Stimulated activated naive B cell treated with anti-CD40 and anti-IgM and Interleukin-4, amounts not matched to agents 10 μg/mL and 1 μg/mL and 100 μg/mL, for 72 hours (primary cell): ENCODE measurements at regions not wholly inside any gene's neighbourhood (a gene's known extent, or its start where the extent isn't known, plus 50 kb on each side); places are given as distances from the start of the nearest gene placed in this dataset.

Experiments used
- ATAC-seq, 2 donors: fragments of 150-1000 bp; cut with Tn5 transposase; replicated peaks; 2 replicates each; pipeline ENCODE4 v1.10.0; 2021; ENCODE audit warnings: moderate library complexity in 1 of 2
- DNase-seq: peaks from one replicate; pipeline ENCODE4 v3.0.0; 2021
- H3K27ac Mint-ChIP-seq: one replicate; pipeline ENCODE4 v1.8.0; 2022; ENCODE audit warnings: mild to moderate bottlenecking, mixed read lengths
- H3K27me3 Mint-ChIP-seq, 2 donors: one replicate each; pipeline ENCODE4 v1.8.0; 2022; ENCODE audit warnings: mixed read lengths in 2 of 2
- H3K36me3 Mint-ChIP-seq, 2 donors: one replicate each; pipeline ENCODE4 v1.8.0; 2022; ENCODE audit warnings: mixed read lengths in 2 of 2, mild to moderate bottlenecking in 1 of 2
- H3K4me1 Mint-ChIP-seq, 2 donors: one replicate each; pipeline ENCODE4 v1.8.0; 2022; ENCODE audit warnings: mixed read lengths in 2 of 2, mild to moderate bottlenecking in 1 of 2
- H3K4me3 Mint-ChIP-seq, 2 donors: one replicate each; pipeline ENCODE4 v1.8.0; 2022; ENCODE audit warnings: mild to moderate bottlenecking in 2 of 2, mixed read lengths in 2 of 2, moderate library complexity in 1 of 2
- H3K9me3 Mint-ChIP-seq, 2 donors: one replicate each; pipeline ENCODE4 v1.8.0; 2022; ENCODE audit warnings: mixed read lengths in 2 of 2, mild to moderate bottlenecking in 1 of 2

DNA sequence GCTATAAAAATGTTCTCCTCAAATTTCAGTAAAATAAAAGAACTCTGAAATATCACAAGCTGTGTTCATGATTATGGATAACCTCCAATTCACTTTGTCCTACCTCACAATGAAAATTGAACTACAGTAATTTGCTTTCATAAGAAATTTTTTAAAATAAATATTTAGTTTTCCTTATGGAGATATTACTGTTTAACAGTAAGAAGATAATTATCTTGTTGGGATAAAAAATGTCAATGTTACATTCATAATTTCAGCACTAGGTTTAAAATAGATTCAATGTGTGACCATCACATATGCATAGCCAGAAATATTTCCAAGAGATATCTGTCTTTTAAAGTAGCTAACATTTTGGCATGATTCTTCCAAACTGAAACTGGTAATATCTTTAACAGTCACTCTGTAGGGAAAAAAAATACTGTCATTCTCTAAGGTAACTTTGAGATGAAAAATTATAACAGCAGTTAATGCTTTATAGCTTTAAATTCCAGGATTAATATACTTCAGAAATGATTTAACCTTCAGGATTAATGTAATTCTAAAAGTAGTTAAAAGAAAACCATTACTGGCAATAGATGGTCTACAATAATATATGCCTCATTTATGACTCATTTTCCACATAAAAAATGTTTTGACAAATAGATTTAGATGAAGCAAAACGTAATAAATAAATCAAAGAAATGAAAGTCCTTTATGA is 91.3 kb downstream of the SPRY2 start:
- no peaks in the 10 kb centered on the region for H3K27me3 Mint-ChIP-seq
- no peak overlapping the region for H3K4me3 Mint-ChIP-seq
- no peak overlapping the region for H3K27ac Mint-ChIP-seq
- H3K9me3 Mint-ChIP-seq = no peaks in the 10 kb centered on the region
- no peaks in the 10 kb centered on the region for H3K4me1 Mint-ChIP-seq
- H3K36me3 Mint-ChIP-seq = no peaks in the 10 kb centered on the region
- DNase-seq (no peak), ATAC-seq (no peak)

DNA sequence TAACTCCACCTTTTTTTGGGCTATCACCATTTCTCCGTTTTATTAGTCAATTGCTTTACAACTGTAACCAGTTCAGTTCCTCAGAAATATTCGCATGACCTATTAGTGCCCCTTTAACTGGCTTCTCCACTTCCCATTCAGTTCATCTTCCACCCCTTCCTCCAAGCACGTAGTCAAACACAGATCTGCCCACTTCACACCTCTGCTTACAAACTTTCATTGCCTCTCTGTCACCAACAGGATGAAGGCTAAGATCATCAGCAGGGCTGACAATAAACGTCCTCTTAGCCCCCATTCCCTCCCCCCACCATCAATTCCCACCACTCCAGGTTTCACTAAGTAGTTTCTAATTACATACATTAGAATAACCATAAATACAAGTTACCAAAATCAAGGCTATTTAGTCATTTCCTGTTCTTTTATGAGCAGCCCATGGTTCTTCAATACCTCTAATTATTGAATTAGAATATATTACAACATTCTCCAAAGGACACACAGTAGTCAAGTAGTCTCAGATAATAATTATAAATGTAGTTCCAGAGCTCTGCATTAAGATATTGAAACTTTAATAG is 95.7 kb downstream of the SPRY2 start:
- H3K27me3 Mint-ChIP-seq = no peaks in the 10 kb centered on the region
- no peaks in the 10 kb centered on the region for H3K9me3 Mint-ChIP-seq
- no peak for ATAC-seq
- no peaks in the 10 kb centered on the region for H3K36me3 Mint-ChIP-seq
- H3K4me1 Mint-ChIP-seq = no peaks in the 10 kb centered on the region
- H3K27ac Mint-ChIP-seq = no peak overlapping the region
- no peak for DNase-seq
- H3K4me3 Mint-ChIP-seq = no peak overlapping the region

- Mint-ChIP-seq H3K4me3 (no peak overlapping the region), H3K27me3 (no peaks in the 10 kb centered on the region), H3K27ac (no peak overlapping the region), H3K36me3 (no peaks in the 10 kb centered on the region), H3K9me3 (no peaks in the 10 kb centered on the region), H3K4me1 (no peaks in the 10 kb centered on the region)
- DNase-seq (no peak), ATAC-seq (no peak)
These were observed 96.4 kb downstream of the SPRY2 start for GRCh38 chr13:80244574-80244973.

- H3K4me1 Mint-ChIP-seq = no peaks in the 10 kb centered on the region
- DNase-seq = no peak
- no peak overlapping the region for H3K4me3 Mint-ChIP-seq
- H3K9me3 Mint-ChIP-seq = no peaks in the 10 kb centered on the region
- no peaks in the 10 kb centered on the region for H3K27me3 Mint-ChIP-seq
- no peaks in the 10 kb centered on the region for H3K36me3 Mint-ChIP-seq
- ATAC-seq = no peak
- H3K27ac Mint-ChIP-seq = no peak overlapping the region
These were observed 98.0 kb downstream of the SPRY2 start for GRCh38 chr13:80242728-80243427.

- H3K27me3 Mint-ChIP-seq = no peaks in the 10 kb centered on the region
- no peaks in the 10 kb centered on the region for H3K9me3 Mint-ChIP-seq
- no peaks in the 10 kb centered on the region for H3K36me3 Mint-ChIP-seq
- no peak for ATAC-seq
- H3K4me1 Mint-ChIP-seq = peaks cover 6 to 14% of the 10 kb centered on the region in 2 donors
- H3K4me3 Mint-ChIP-seq = no peak overlapping the region
- no peak overlapping the region for H3K27ac Mint-ChIP-seq
- DNase-seq = no peak
These were observed 101.2 kb downstream of the SPRY2 start for GRCh38 chr13:80239571-80240255.

- ATAC-seq (no peak), DNase-seq (no peak)
- Mint-ChIP-seq H3K4me3 (no peak overlapping the region), H3K27me3 (no peaks in the 10 kb centered on the region), H3K27ac (no peak overlapping the region), H3K9me3 (no peaks in the 10 kb centered on the region), H3K36me3 (no peaks in the 10 kb centered on the region), H3K4me1 (peaks cover 6 to 14% of the 10 kb centered on the region in 2 donors)
These were observed 101.8 kb downstream of the SPRY2 start for GRCh38 chr13:80239116-80239515.

- no peaks in the 10 kb centered on the region for H3K36me3 Mint-ChIP-seq
- peaks cover 6 to 14% of the 10 kb centered on the region in 2 donors for H3K4me1 Mint-ChIP-seq
- no peaks in the 10 kb centered on the region for H3K27me3 Mint-ChIP-seq
- H3K4me3 Mint-ChIP-seq = no peak overlapping the region
- no peaks in the 10 kb centered on the region for H3K9me3 Mint-ChIP-seq
- H3K27ac Mint-ChIP-seq = no peak overlapping the region
- ATAC-seq (no peak), DNase-seq (no peak)
These were observed 103.3 kb downstream of the SPRY2 start for GRCh38 chr13:80237646-80238045.

GRCh38 chr13:80235967-80236302 is 105.0 kb downstream of the SPRY2 start:
- H3K36me3 Mint-ChIP-seq = no peaks in the 10 kb centered on the region

DNA sequence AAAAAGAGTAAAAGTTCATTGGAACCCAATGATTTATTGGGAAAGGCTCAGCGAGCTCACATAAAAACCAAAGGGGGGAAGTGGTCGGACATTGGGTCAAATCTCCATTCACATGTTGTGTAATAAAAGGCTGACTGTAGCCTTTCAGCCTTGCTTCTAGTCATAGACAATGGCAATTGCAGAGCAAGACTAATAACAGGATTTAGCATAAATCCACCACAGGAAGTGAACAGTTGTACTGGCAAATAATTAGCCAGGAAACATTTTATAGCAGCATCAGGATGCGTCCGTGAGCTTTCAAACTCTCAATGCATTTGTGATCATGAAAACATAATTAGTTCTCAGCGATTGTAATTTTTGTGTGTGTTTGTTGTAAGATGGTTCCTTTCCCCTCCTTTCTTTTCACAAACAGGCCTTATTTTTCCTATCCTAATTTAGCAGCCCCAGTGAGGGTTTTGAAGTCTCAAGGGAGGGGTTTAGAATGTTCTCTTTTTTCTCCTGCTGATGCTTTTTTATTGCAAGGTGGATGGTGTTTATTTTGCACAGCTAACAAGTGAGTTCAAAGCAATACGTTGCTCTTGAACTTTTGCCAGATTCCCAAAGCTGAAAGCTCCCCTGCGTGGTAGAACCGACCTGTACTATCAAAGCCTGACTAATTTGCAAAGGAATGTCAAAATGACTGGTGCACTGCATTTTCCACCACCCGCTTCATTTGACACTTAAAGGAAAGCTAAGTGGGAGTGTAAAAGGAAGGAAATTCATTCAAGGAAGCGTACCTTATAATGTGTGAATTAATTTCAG is 105.6 kb downstream of the SPRY2 start:
- Mint-ChIP-seq H3K27ac (peak overlapping the region; percentile 48), H3K4me3 (no peak overlapping the region), H3K27me3 (no peaks in the 10 kb centered on the region), H3K9me3 (no peaks in the 10 kb centered on the region), H3K36me3 (no peaks in the 10 kb centered on the region), H3K4me1 (peaks cover 6 to 14% of the 10 kb centered on the region in 2 donors)
- DNase-seq = no peak
- peak; percentile 36 to 58 for ATAC-seq

More at GRCh38 chr13:80235967-80236302, 105.0 kb downstream of the SPRY2 start:
- DNase-seq (no peak), ATAC-seq (no peak)
- Mint-ChIP-seq H3K4me1 (peaks cover 6 to 14% of the 10 kb centered on the region in 2 donors), H3K27me3 (no peaks in the 10 kb centered on the region), H3K9me3 (no peaks in the 10 kb centered on the region), H3K4me3 (no peak overlapping the region), H3K27ac (peak overlapping the region; percentile 14)

DNA sequence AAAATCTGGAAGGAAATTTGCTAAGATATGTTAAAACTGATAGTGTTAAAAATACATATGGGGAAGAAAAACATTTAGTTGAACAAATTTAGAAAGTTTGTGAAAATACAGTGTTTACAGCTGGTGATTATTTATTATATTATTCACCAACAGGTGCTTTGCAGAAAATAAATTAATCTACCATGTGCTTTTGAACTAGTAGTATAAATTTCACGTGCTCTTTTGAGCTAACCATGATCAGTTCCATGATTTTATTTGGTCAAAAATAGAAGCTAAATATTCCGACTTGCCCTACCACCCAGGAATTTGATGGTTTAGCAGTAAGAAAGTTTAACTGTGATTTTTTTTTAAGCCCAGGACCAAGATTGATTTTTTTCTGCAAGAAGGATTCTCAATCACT is 113.3 kb downstream of the SPRY2 start:
- no peak for ATAC-seq
- no peaks in the 10 kb centered on the region for H3K4me1 Mint-ChIP-seq
- H3K36me3 Mint-ChIP-seq = no peaks in the 10 kb centered on the region
- peaks cover 0 to 2% of the 10 kb centered on the region in 2 donors for H3K9me3 Mint-ChIP-seq
- no peaks in the 10 kb centered on the region for H3K27me3 Mint-ChIP-seq
- H3K27ac Mint-ChIP-seq = no peak overlapping the region
- no peak overlapping the region for H3K4me3 Mint-ChIP-seq
- DNase-seq = no peak

DNA sequence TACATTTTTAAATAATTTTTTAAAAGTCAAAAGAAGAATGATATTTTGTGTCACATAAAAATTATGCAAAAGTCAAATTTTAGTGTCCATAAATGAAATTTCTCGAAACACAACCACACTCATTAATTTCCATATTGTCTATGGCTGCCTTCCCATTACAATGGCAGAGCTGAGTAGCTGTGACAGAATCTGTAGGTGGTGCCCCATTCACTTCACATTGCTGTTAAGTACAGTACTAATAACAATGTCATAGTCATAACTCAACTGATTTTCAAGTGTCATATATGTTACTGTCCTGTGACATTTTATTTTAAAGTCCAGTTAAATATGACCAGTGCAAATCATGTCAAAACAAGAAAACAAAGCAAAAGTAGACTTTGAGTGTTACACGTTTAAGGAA is 114.3 kb downstream of the SPRY2 start:
- no peak overlapping the region for H3K4me3 Mint-ChIP-seq
- DNase-seq = no peak
- peaks cover 0 to 2% of the 10 kb centered on the region in 2 donors for H3K9me3 Mint-ChIP-seq
- no peaks in the 10 kb centered on the region for H3K36me3 Mint-ChIP-seq
- no peak for ATAC-seq
- no peaks in the 10 kb centered on the region for H3K27me3 Mint-ChIP-seq
- H3K4me1 Mint-ChIP-seq = no peaks in the 10 kb centered on the region
- no peak overlapping the region for H3K27ac Mint-ChIP-seq

GRCh38 chr13:80224468-80224867 is 116.5 kb downstream of the SPRY2 start:
- Mint-ChIP-seq H3K4me1 (no peaks in the 10 kb centered on the region), H3K36me3 (no peaks in the 10 kb centered on the region), H3K27me3 (no peaks in the 10 kb centered on the region), H3K9me3 (peaks cover 0 to 4% of the 10 kb centered on the region in 2 donors), H3K27ac (no peak overlapping the region), H3K4me3 (no peak overlapping the region)
- no peak for DNase-seq
- no peak for ATAC-seq

DNA sequence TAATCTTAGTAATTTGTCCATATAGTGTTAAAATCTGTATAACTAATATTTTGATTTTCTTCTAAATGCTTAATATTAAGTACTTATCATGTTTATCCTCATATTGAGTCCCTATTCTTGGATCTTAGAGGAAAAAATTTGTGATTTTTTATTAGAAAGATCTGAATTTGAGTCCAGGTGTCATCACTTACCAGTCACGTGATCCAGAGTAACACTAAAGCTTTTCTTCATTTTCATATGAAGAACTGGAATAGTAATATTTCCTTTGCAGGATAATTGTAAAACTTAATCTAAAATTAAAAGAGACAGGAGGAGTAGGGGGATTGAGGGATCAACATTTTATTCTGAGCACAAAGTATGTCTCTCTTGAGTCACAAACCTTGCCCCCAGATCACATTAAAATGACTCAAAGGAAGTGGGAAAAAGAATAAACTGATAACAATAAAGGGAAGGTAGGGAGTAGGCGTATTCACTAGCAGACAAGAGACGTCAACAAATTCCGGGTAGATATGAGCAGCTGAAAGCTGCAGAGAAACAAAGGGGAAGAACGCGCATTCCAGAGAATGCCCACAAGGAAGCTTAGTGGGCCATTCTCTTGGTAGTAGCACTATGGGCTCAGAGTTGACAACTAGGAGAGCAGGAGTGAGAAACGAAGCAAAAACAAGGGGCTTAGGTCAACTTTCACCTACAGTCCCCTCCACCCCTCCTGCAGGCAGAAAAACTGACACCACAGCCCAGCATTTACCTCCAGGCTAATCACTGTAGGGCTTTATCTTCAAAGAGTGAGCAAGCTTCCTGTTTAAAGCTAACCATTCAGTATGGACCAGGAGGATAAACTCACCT is 123.1 kb downstream of the SPRY2 start:
- H3K27ac Mint-ChIP-seq = no peak overlapping the region

More for the DNA sequence above, 123.1 kb downstream of the SPRY2 start:
- no peak overlapping the region for H3K4me3 Mint-ChIP-seq
- H3K4me1 Mint-ChIP-seq = no peaks in the 10 kb centered on the region
- ATAC-seq (no peak), DNase-seq (no peak)
- no peaks in the 10 kb centered on the region for H3K27me3 Mint-ChIP-seq
- H3K9me3 Mint-ChIP-seq = peaks cover 0 to 4% of the 10 kb centered on the region in 2 donors
- H3K36me3 Mint-ChIP-seq = no peaks in the 10 kb centered on the region
